Smooth muscle cell (in vitro differentiated cells): ENCODE measurements at regions not wholly inside any gene's neighbourhood (a gene's known extent, or its start where the extent isn't known, plus 50 kb on each side); places are given as distances from the start of the nearest gene placed in this dataset.
"Not testable (repeated sequence)": the region's sequence is repeated elsewhere in the genome, so short reads cannot be mapped to it uniquely, and the experiment has no call there.

Source experiments
- DNase-seq: peaks from one replicate; lab custom pipeline; 2025; ENCODE audit not compliant: unreplicated experiment; lab: John Stamatoyannopoulos, UW
- H2AFZ ChIP-seq: fragments of 200-600 bp; sonication (generic); 2 replicates; pipeline ENCODE4 v1.6.0; 2016; ENCODE audit warnings: antibody characterized with exemption, low read depth, mild to moderate bottlenecking
- H3F3A ChIP-seq: fragments of 200-600 bp; sonication (generic); 2 replicates; pipeline ENCODE4 v1.6.0; 2017; ENCODE audit warnings: antibody characterized with exemption, low read depth
- H3K27ac ChIP-seq: fragments of 200-600 bp; sonication (generic); 2 replicates; pipeline ENCODE4 v1.5.1; 2016; ENCODE audit warnings: low read depth, mild to moderate bottlenecking
- H3K27me3 ChIP-seq: fragments of 200-600 bp; sonication (generic); 2 replicates; pipeline ENCODE4 v1.6.1; 2016; ENCODE audit warnings: low read depth, mild to moderate bottlenecking
- H3K36me3 ChIP-seq: fragments of 200-600 bp; sonication (generic); 2 replicates; pipeline ENCODE4 v1.5.1; 2016; ENCODE audit warnings: low read depth
- H3K4me1 ChIP-seq: fragments of 200-600 bp; sonication (generic); 2 replicates; pipeline ENCODE4 v1.5.1; 2016; ENCODE audit warnings: low read depth
- H3K4me2 ChIP-seq: fragments of 200-600 bp; sonication (generic); 2 replicates; pipeline ENCODE4 v1.6.0; 2016; ENCODE audit warnings: mild to moderate bottlenecking
- H3K4me3 ChIP-seq: fragments of 200-600 bp; sonication (generic); 2 replicates; pipeline ENCODE4 v1.5.1; 2016; ENCODE audit warnings: mild to moderate bottlenecking
- H3K79me2 ChIP-seq: fragments of 200-600 bp; sonication (generic); 2 replicates; pipeline ENCODE4 v1.6.0; 2016; ENCODE audit warnings: low read depth, mild to moderate bottlenecking
- H3K9ac ChIP-seq: fragments of 200-600 bp; sonication (generic); 2 replicates; pipeline ENCODE4 v1.6.0; 2016; ENCODE audit warnings: low read depth
- H3K9me3 ChIP-seq: fragments of 200-600 bp; sonication (generic); replicated peaks from 2 replicates; pipeline ENCODE4 v1.5.1; 2016; ENCODE audit warnings: low read depth
- H4K20me1 ChIP-seq: fragments of 200-600 bp; sonication (generic); 2 replicates; pipeline ENCODE4 v1.6.0; 2016; ENCODE audit warnings: low read depth
- WGBS: methylation state at CpG from one replicate; pipeline ENCODE4 v1.1.7; 2016; ENCODE audit warnings: low lambda C conversion rate; 5-methylcytosine and 5-hydroxymethylcytosine counted together
- TF ChIP-seq, protein P1 (sequence below): fragments of 200-600 bp; sonication (generic); IDR thresholded peaks from 2 replicates; pipeline ENCODE4 v1.5.1; 2017; ENCODE audit warnings: borderline replicate concordance, mild to moderate bottlenecking, antibody characterized with exemption; ENCODE audit not compliant: insufficient read depth, poor library complexity, severe bottlenecking

DNA sequence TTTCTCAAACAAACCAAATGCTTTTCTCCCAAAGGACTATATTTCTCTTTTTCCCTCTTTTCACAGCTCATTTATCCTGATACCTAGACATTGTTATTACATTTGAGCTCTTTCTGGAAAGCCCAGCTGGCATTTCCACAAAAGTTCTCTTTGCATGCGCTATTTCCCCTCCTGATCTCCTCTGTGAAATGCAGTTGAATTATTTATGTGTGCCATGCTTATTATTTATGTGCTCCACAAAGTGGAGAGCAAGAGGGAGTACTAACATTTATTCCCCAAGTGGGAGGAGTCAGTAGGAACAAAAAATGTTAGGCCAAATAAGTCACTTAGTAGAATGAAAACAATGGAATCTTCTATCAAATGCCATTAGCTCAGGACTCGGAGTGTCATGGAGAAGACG lies 626.6 kb upstream of the IGFBP7 start:
- Histone ChIP-seq H3K27me3 (peaks cover 11% of the 10 kb centered on the region), H3K9ac (no peak overlapping the region), H3K36me3 (no peaks in the 10 kb centered on the region), H3K27ac (no peak overlapping the region), H3K4me1 (no peaks in the 10 kb centered on the region), H4K20me1 (no peaks in the 10 kb centered on the region), H2AFZ (no peak overlapping the region), H3F3A (no peaks in the 10 kb centered on the region), H3K4me2 (no peak overlapping the region), H3K9me3 (no peaks in the 10 kb centered on the region), H3K79me2 (no peaks in the 10 kb centered on the region), H3K4me3 (no peak overlapping the region)
- TF ChIP-seq, protein P1, sequence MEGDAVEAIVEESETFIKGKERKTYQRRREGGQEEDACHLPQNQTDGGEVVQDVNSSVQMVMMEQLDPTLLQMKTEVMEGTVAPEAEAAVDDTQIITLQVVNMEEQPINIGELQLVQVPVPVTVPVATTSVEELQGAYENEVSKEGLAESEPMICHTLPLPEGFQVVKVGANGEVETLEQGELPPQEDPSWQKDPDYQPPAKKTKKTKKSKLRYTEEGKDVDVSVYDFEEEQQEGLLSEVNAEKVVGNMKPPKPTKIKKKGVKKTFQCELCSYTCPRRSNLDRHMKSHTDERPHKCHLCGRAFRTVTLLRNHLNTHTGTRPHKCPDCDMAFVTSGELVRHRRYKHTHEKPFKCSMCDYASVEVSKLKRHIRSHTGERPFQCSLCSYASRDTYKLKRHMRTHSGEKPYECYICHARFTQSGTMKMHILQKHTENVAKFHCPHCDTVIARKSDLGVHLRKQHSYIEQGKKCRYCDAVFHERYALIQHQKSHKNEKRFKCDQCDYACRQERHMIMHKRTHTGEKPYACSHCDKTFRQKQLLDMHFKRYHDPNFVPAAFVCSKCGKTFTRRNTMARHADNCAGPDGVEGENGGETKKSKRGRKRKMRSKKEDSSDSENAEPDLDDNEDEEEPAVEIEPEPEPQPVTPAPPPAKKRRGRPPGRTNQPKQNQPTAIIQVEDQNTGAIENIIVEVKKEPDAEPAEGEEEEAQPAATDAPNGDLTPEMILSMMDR, result no peak
- WGBS, result 95% methylated on average over 3 of the region's 3 CpGs
- no peak for DNase-seq

DNA sequence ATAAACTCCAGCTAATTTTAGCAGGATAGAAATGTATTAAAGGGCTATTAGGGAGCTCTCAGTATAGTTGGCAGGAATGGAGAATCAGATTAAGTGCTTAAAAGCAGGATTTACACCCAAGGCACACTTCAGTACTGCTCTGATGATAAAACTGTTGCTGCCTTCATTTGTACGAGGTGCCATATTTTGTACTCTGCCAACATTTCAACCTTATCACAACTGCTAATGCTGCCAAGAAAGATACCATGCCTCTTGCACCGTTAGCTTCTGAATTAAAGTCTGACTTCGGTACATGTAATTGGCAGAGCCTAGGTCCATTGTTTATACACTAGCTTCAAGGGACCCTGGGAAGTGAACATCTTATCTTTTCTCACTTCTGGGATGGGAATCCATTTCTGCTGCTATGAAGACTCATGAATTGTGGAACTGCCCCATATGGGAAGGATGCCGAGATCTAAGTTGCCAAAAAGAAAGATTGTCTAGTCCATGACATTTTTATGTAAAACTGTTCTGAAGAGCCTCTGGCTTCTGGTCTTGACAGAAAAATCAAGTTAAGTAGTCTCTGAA lies 624.0 kb upstream of the IGFBP7 start:
- TF ChIP-seq, protein P1, result no peak
- no peaks in the 10 kb centered on the region for H4K20me1 ChIP-seq
- H3F3A ChIP-seq, result no peaks in the 10 kb centered on the region
- WGBS, result 39% methylated on average over 4 of the region's 4 CpGs
- H3K27me3 ChIP-seq, result peaks cover 18% of the 10 kb centered on the region
- DNase-seq, result no peak
- H3K27ac ChIP-seq, result no peak overlapping the region
- no peak overlapping the region for H3K4me3 ChIP-seq
- H3K9me3 ChIP-seq, result no peaks in the 10 kb centered on the region
- H3K36me3 ChIP-seq, result no peaks in the 10 kb centered on the region
- no peak overlapping the region for H3K9ac ChIP-seq
- no peak overlapping the region for H3K4me2 ChIP-seq
- no peaks in the 10 kb centered on the region for H3K4me1 ChIP-seq
- no peaks in the 10 kb centered on the region for H3K79me2 ChIP-seq
- no peak overlapping the region for H2AFZ ChIP-seq

DNA sequence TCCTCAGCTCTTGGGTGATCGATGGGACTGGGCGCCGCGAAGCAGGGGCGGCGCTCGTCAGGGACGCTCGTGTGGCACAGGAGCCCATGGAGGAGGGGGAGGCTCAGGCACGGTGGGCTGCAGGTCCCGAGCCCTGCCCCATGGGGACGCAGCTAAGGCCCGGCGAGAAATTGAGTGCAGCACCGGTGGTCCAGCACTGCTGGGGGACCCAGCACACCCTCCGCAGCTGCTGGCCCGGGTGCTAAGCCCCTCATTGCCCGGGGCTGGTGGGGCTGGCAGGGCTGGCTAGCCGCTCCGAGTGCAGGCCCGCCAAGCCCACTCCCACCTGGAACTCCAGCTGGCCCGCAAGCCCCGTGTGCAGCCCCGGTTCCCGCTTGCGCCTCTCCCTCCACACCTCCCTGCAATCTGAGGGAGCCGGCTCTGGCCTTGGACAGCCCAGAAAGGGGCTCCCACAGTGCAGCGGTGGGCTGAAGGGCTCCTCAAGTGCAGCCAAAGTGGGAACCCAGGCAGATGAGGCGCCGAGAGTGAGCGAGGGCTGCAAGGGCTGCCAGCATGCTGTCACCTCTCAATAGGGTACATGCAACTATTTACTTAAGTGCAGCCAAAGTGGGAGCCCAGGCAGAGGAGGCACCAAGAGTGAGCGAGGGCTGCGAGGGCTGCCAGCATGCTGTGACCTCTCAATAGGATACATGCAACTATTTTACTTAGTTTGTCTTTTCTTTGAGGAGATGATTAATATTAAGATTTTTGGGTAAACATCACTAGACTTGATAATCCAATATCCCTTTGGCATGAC lies 619.8 kb upstream of the IGFBP7 start:
- not testable (repeated sequence) for H3K4me2 ChIP-seq, H3K4me1 ChIP-seq, H3K4me3 ChIP-seq, H3K9ac ChIP-seq, H3K27ac ChIP-seq, H3K36me3 ChIP-seq, H2AFZ ChIP-seq, H3K9me3 ChIP-seq, DNase-seq, H4K20me1 ChIP-seq, H3F3A ChIP-seq, H3K79me2 ChIP-seq
- 87% methylated on average over 32 of the region's 33 CpGs for WGBS
- peaks cover 18% of the 10 kb centered on the region for H3K27me3 ChIP-seq

DNA sequence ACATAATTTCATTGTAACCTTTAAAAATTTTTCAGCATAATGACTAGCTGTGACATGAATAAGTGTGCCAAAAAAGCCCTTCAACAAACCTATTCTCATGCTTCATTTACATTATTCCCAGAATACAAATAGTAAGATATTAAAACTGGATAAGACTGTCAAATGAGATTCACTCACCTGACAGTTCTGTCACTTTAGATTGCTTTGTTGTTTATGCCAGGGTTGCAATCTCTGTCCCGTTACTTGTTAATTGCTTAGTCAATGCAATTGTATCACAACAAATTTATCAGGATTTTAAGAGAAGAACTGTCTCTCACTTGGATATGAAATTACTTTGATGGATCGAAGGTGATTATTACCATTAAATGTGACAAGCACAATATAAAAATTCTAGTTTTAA lies 616.0 kb upstream of the IGFBP7 start:
- no peak overlapping the region for H3K4me2 ChIP-seq
- no peak for DNase-seq
- H2AFZ ChIP-seq, result no peak overlapping the region
- no peak overlapping the region for H3K9ac ChIP-seq
- H3K36me3 ChIP-seq, result no peaks in the 10 kb centered on the region
- H3F3A ChIP-seq, result no peaks in the 10 kb centered on the region
- 91% methylated on average over 2 of the region's 2 CpGs for WGBS
- TF ChIP-seq, protein P1, result no peak
- H3K9me3 ChIP-seq, result no peaks in the 10 kb centered on the region
- no peak overlapping the region for H3K27ac ChIP-seq
- no peaks in the 10 kb centered on the region for H3K4me1 ChIP-seq
- H3K79me2 ChIP-seq, result no peaks in the 10 kb centered on the region
- peaks cover 3% of the 10 kb centered on the region for H3K27me3 ChIP-seq
- H3K4me3 ChIP-seq, result no peak overlapping the region
- no peaks in the 10 kb centered on the region for H4K20me1 ChIP-seq
